GM19035 (cell line): ENCODE measurements at regions not wholly inside any gene's neighbourhood (a gene's known extent, or its start where the extent isn't known, plus 50 kb on each side); places are given as distances from the start of the nearest gene placed in this dataset.
"Not testable (repeated sequence)": the region's sequence is repeated elsewhere in the genome, so short reads cannot be mapped to it uniquely, and the experiment has no call there.

Experiments
- ATAC-seq: cut with Tn5 transposase; IDR thresholded peaks from one replicate; pipeline ENCODE4 v1.9.1; 2021; ENCODE audit not compliant: unreplicated experiment

DNA sequence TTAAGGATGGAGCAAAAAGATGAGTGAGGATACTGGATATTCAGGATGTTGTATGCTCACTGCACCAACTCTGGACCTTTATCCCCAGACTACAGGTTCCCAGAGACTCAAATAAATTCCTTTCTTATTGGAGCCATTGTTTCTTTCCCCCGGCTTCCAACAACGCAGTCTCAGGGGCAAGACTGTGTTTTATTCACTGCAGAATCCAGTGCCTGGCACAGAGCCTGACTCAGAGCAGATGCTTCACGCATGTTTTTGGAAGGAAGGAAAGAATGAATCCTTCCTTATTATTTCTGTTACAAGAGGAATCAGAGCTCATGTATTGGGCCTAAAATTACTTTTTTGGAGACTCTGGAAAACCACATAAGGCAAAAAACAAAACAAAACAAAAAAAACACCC, 96.0 kb upstream of the VGLL4 start:
- no peak for ATAC-seq

- no peak for ATAC-seq
These were observed 95.4 kb upstream of the VGLL4 start for GRCh38 chr3:11739123-11739522.

DNA sequence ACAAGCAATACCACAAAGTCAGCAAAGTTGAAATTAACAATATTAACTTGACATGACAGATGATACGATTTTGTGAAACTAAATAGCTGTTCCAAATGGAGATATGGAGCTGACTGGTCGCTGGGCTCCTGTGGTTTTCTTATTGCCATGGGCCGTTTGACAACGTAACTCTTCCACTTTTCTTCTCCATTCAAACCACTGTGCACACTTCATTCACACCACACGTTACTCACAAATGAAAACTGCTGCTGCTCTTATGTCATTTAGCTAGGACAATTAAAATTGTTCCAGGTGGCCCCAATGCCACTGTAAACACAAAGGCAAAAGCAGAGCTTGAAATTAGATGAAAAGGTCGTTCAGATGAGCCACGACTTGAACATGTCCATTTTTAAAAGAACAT, 94.0 kb upstream of the VGLL4 start:
- no peak for ATAC-seq

DNA sequence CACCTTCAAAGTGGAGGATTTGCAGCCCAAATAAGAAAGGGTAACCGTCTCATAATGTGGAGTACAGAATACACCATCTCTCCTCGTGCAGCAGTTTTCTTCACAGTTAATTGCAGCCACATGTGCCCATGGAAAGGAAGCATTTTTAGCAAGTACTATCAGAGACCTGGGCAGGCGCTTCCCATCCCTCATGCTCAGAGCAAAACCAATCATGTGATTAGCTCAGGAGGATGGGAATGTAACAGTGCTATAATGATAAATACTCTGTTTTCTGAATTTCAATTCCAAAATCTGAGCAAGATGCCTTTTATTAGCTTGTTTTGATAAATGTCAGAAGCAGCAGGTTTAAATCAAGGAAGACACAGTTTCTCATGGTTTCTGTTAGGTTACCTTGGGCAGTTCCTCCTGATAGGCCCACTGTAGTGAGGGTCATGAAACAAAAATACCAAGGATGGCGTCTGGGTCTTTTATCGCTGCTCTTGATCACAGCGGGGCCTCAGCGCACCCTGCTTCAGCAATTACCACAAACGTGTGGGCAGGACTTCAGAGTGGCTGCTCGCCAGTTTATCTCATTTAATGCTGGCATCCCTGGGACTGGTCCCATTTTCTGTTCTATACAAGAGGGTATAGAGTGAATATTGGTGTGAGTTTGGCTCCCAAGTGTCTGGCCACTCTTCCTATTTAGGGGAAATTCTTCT, 92.6 kb upstream of the VGLL4 start:
- no peak for ATAC-seq

GRCh38 chr3:11735638-11736037, 91.9 kb upstream of the VGLL4 start:
- no peak for ATAC-seq

DNA sequence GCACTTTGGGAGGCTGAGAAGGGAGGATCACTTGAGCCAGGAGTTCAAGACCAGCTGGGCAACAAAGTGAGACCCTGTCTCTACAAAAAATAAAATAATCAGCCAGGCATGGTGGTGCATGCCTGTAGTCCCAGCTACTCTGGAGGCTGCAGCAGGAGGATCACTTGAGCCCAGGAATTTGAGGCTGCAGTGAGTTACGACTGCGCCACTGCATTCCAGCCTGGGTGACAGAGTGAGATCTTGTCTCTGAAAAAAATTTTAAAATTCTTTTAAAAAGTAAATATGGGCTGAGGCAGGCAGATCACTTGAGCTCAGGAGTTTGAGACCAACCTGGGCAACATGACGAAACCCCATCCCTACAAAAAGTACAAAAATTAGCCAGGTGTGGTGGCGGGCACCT, 91.4 kb upstream of the VGLL4 start:
- ATAC-seq = not testable (repeated sequence)

GRCh38 chr3:11733914-11734313, 90.2 kb upstream of the VGLL4 start:
- no peak for ATAC-seq

DNA sequence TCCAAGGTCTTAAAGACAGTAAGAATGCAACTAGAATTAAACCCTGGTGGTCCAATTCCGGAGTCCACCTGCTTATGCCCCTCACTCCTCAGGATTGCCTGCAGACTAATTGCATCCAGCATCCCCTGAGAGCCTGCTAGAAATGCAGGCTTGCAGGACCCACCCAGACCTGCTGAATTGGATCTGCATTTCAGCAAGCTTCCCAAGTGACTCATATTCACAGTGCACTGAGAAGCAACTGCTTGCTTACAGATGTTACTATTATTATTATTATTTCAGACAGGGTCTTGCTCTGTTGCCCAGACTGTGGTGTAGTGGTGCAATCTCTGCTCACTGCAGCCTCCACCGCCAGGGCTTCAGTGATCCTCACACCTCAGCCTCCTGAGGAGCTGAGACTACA, 83.5 kb upstream of the VGLL4 start:
- ATAC-seq = no peak

- ATAC-seq = no peak
These were observed 82.4 kb upstream of the VGLL4 start for GRCh38 chr3:11726146-11726545.

- not testable (repeated sequence) for ATAC-seq
These were observed 81.6 kb upstream of the VGLL4 start for GRCh38 chr3:11725340-11725641.

DNA sequence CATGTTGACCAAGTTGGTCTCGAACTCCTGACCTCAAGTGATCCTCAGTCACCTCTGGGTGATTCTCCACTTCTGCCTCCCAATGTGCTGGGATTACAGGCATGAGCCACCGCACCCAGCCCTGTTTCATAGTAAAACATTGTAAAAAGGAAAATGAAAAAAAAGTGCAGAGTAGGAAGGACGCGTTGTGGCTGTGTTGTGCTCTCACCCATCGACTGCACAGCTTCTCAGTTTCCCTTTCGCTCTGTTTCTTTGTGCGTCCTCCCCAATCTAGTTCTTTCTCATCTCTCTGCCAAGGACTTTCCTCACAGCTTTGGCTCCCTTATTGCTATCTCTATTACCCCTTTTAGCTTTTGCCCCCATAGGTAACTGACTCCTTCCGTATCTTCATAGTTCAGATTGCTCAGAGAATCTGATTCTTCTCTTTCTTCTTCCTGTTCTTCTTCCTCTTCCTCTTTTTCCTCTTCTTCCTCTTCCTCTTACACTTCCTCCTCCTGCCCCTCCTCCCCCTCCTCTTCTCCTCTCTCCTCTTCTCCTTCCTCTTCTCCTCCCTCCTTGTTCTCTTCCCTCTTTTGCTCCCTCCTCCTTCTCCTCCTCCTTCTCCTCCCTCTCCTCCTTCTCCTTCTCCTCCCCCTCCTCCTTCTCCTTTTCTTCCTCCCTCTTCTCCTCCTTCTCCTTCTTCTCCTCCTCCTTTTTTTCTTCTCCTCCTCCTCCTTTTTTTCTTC, 81.1 kb upstream of the VGLL4 start:
- ATAC-seq = peak; percentile 52

DNA sequence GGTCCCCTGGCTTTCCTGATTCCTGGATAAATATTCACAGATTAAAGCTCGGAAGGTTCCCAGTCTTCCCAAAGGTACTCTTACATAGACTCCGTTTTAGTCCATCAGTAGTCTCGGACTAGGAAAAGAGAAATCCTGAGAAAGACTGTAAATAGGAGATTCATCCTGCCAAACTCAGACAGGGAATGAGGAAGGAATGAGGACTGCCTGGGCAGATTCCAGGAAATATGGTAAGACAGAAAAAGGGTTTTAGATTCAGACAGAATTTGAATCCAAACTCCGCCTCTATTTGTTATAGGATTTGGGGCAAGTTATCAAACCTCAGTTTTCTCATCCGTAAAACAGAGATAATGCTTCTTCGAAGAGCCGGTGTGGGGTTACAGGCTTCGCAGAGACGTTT, 77.8 kb upstream of the VGLL4 start:
- ATAC-seq = no peak

- ATAC-seq = no peak
These were observed 77.2 kb upstream of the VGLL4 start for GRCh38 chr3:11720917-11721411.

DNA sequence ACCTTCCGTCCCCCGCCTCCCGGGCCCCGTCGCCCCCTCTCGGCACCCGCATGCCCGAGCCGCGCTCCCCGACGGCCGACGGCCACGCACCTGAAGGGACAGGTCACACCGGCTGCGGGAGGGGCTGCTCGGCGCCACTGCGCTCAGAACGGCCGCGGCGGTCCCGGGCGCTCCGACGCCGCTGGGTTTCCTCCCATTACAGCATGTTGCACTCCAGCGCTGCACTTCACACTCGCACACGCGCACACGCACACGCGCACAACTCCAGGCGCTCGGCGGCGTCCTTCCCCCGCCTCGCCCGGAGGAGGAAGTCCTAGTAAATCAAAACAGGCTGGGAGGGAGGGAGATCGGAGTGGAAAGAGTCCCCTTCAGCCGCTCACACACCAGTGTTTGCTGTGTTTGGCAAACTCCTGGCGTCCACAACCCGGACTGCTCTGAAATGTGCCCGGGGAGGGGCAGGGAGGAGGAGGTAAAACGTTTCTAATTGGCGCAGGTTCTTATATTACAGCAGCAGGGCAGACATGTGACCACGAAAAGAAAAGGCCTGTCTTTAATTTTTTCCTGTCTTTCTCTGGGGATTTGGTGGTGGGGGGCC, 76.7 kb upstream of the VGLL4 start:
- ATAC-seq = peak; percentile 35

DNA sequence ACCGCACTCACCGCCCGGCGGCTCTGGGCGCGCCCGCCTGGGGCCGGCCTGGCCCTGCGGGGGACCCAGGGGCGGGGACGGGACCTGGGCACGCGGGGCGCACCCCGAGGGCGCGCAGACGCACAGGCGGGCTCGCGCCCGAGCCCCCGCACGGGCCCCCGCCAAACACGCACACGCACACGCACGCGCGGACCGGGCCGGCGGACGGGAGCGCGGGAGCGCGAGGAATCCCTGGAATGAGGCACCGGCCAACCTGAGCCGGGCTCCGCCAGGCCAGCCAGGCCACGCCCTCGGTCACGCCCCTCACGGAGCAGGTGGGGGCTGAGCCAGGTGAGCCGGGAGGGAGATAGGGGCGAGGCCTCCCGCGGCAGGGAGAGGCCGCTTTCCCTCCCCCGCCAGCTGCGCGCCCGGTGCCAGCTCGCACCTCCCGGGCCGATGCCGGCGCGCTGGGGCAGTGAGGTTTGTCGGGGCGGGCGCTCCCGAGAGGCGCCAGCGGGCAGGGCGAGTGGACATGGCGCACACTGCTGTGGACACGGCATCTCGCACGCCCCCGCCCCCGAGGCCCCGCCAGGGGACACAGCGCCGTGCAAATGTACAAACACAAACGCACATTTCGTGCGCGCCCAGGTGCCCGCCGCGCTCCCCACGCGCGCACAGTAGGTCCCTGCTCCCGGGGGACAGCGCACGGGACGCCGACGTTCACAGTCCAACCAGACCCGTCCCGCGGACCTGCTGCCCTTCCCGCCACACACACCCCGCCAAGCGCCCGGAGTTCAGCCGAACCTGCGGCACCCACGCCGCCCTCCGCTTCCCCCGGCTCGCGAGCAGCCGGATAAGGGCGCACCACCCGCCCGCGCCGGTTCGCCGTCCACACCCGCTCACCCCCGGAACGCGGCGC, 75.9 kb upstream of the VGLL4 start:
- ATAC-seq = peak; percentile 66

GRCh38 chr3:11718637-11719405, 75.1 kb upstream of the VGLL4 start:
- peak; percentile 26 for ATAC-seq

- peak; percentile 21 for ATAC-seq
These were observed 74.3 kb upstream of the VGLL4 start for GRCh38 chr3:11717768-11718636.

GRCh38 chr3:11717301-11717700, 73.6 kb upstream of the VGLL4 start:
- ATAC-seq = no peak

DNA sequence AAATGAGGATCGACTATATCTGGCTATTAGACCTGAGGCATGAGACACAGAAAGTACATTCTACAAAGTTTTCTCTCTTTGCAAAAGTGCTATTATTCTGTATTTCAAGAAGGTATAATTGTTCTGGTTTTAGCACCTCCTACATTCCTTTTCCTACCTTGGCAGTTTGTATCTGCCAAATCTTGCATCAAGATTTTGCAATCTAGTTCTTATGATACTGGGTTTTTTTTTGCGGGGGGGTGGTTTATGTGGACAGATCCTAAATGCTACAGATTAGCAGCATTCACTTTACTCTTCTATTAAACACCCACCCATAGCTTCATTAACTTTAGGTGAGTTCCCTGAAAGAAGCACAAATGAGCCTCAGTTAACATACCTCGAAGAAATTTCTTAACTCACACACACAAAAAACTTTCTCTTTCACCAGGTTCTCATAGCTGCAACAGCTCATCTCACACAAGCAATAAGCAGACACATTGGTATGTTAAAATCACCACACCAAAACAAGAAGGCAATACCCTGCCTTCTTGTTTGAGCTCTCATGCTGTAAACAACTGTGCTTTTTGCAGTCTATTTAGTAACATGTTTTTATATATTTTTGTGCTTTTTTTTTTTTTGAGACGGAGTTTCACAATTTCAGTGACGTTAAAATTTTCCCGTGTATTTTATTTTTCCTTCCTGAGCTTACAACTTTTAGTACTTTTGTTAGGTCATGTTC, 73.0 kb upstream of the VGLL4 start:
- ATAC-seq = no peak
